Pancreas (tissue), 10 donors: ENCODE measurements at regions not wholly inside any gene's neighbourhood (a gene's known extent, or its start where the extent isn't known, plus 50 kb on each side); places are given as distances from the start of the nearest gene placed in this dataset.

ENCODE experiments used
- ATAC-seq, 4 donors: fragments of 200-7000 bp; cut with Tn5 transposase; one replicate each; pipeline versions ENCODE4 v1.8.0 to v1.9.1; 2020; ENCODE audit warnings: mild to moderate bottlenecking in 4 of 4, moderate library complexity in 4 of 4
- DNase-seq, 6 donors: peaks; one replicate each; pipeline ENCODE4 v3.0.0-alpha.2; 2020
- FAIRE-seq: peaks from 2 replicates; lab custom pipeline; 2012; peaks lifted over from hg19 to GRCh38; lab: Jason Lieb, UNC
- H3K27ac ChIP-seq, 4 donors: fragments of 200-600 bp; sonication (generic); 1 replicate in 3 of 4; 2 replicates in 1 of 4; pipeline versions ENCODE4 v1.5.0 to v1.8.0; 2020
- H3K27me3 ChIP-seq, 4 donors: fragments of 200-600 bp; one replicate each; pipeline ENCODE4 v1.8.0; 2021
- H3K36me3 ChIP-seq, 3 donors: fragments of 200-600 bp; sonication (generic) in 1 of 3; one replicate each; pipeline versions ENCODE4 v1.5.0 to v1.8.0; 2020 to 2021
- H3K4me1 ChIP-seq, 3 donors: fragments of 200-600 bp; one replicate each; pipeline ENCODE4 v1.8.0; 2021
- H3K4me3 ChIP-seq, 4 donors: fragments of 200-600 bp; sonication (generic) in 2 of 4; one replicate each; pipeline versions ENCODE4 v1.5.0 to v1.8.0; 2020 to 2021
- H3K9me3 ChIP-seq, 4 donors: fragments of 200-600 bp; one replicate each; pipeline ENCODE4 v1.8.0; 2021
- CTCF ChIP-seq, 4 donors: fragments of 200-600 bp; sonication (generic) in 3 of 4; IDR thresholded peaks; one replicate each; pipeline versions ENCODE4 v1.5.0 to v1.8.0; 2021; ENCODE audit warnings: antibody characterized with exemption in 4 of 4
- whole genome bisulfite sequencing, 2 donors: extraction: QIAGEN DNeasy Blood & Tissue Kit; methylation state at CpG; one replicate each; pipeline ENCODE4 v1.1.7; 2013; 5-methylcytosine and 5-hydroxymethylcytosine counted together
- intact Hi-C, 3 donors: fragments of 100-400 bp; cut with DNase I; formaldehyde crosslinking; loops; one replicate each; pipeline versions ENCODE4 v1.11.1 to v1.14.2; 2022
- donor health status: healthy with polysubstance abuse.
- donor health status: DM: no; HTN: no; CAD: no; lungs with moderate emphysema.
- donor health status: DM: no; HTN: no; CAD: no.
- donor health status: control.
- donor health status: control.
- donor health status: Bipolar disorder and iron deficiency.
- donor health status: DM: yes; HTN: yes; CAD: no.
- donor health status: DM: no; HTN: no; CAD: no.
- donor health status: DM: no; HTN: no; CAD: no.
- donor health status: DM: yes; HTN: yes; CAD: no.

- H3K36me3 ChIP-seq: no peaks in the 10 kb centered on the region
- no peaks in the 10 kb centered on the region for H3K9me3 ChIP-seq
- ATAC-seq: no peak
- H3K27ac ChIP-seq: no peak overlapping the region
- intact Hi-C loops: no loop called here
- H3K4me3 ChIP-seq: no peak overlapping the region
- H3K4me1 ChIP-seq: no peaks in the 10 kb centered on the region
- WGBS, 2 donors: 35 to 42% methylated on average over 1 of the region's 1 CpG
- no peak for DNase-seq
- no peaks in the 10 kb centered on the region for H3K27me3 ChIP-seq
- no peak for FAIRE-seq
- no peak for TF ChIP-seq CTCF (IDR thresholded peaks at IDR 0.05)
Observed at GRCh38 chr3:25266677-25267076, 161.4 kb upstream of the RARB start.

GRCh38 chr3:25272090-25272489 is 156.0 kb upstream of the RARB start:
- FAIRE-seq (no peak), ATAC-seq (no peak), DNase-seq (no peak)
- H3K4me1 ChIP-seq: no peaks in the 10 kb centered on the region
- no peaks in the 10 kb centered on the region for H3K9me3 ChIP-seq
- H3K27ac ChIP-seq: no peak overlapping the region
- TF ChIP-seq CTCF (IDR thresholded peaks at IDR 0.05): no peak
- no peaks in the 10 kb centered on the region for H3K27me3 ChIP-seq
- intact Hi-C loops: no loop called here
- H3K4me3 ChIP-seq: no peak overlapping the region
- 58 to 65% methylated on average over 3 of the region's 3 CpGs for WGBS, 2 donors
- H3K36me3 ChIP-seq: no peaks in the 10 kb centered on the region

- H3K4me3 ChIP-seq: no peak overlapping the region
- H3K4me1 ChIP-seq: no peaks in the 10 kb centered on the region
- no peaks in the 10 kb centered on the region for H3K9me3 ChIP-seq
- TF ChIP-seq CTCF (IDR thresholded peaks at IDR 0.05): no peak
- DNase-seq: no peak
- H3K36me3 ChIP-seq: no peaks in the 10 kb centered on the region
- H3K27ac ChIP-seq: no peak overlapping the region
- no peak for FAIRE-seq
- no peaks in the 10 kb centered on the region for H3K27me3 ChIP-seq
- intact Hi-C loops: no loop called here
- no peak for ATAC-seq
- WGBS, 2 donors: 75 to 84% methylated on average over 3 of the region's 3 CpGs
Observed at GRCh38 chr3:25273582-25274171, 154.4 kb upstream of the RARB start.

GRCh38 chr3:25277503-25277902 is 150.6 kb upstream of the RARB start:
- Histone ChIP-seq H3K36me3 (no peaks in the 10 kb centered on the region), H3K27ac (no peak overlapping the region), H3K27me3 (no peaks in the 10 kb centered on the region), H3K9me3 (no peaks in the 10 kb centered on the region), H3K4me1 (no peaks in the 10 kb centered on the region), H3K4me3 (no peak overlapping the region)
- intact Hi-C loops: no loop called here
- FAIRE-seq (no peak), ATAC-seq (no peak), DNase-seq (no peak)
- no peak for TF ChIP-seq CTCF (IDR thresholded peaks at IDR 0.05)

- no peaks in the 10 kb centered on the region for H3K27me3 ChIP-seq
- intact Hi-C loops: no loop called here
- H3K36me3 ChIP-seq: no peaks in the 10 kb centered on the region
- WGBS, 2 donors: 48 to 58% methylated on average over 4 of the region's 4 CpGs
- ATAC-seq: no peak
- no peak for DNase-seq
- no peaks in the 10 kb centered on the region for H3K9me3 ChIP-seq
- H3K27ac ChIP-seq: no peak overlapping the region
- no peak overlapping the region for H3K4me3 ChIP-seq
- FAIRE-seq: no peak
- H3K4me1 ChIP-seq: no peaks in the 10 kb centered on the region
- no peak for TF ChIP-seq CTCF (IDR thresholded peaks at IDR 0.05)
Observed at GRCh38 chr3:25281041-25281731, 146.9 kb upstream of the RARB start.
